GM19025 (cell line): ENCODE measurements at regions not wholly inside any gene's neighbourhood (a gene's known extent, or its start where the extent isn't known, plus 50 kb on each side); places are given as distances from the start of the nearest gene placed in this dataset.

Experiments used
- ATAC-seq: cut with Tn5 transposase; IDR thresholded peaks from one replicate; pipeline ENCODE4 v1.9.1; 2021; ENCODE audit warnings: mild to moderate bottlenecking, low read depth, moderate library complexity; ENCODE audit not compliant: unreplicated experiment

- no peak for ATAC-seq
Measured at GRCh38 chr6:143621876-143622605, 55.7 kb upstream of the PHACTR2 start.

GRCh38 chr6:143621159-143621873 is 56.4 kb upstream of the PHACTR2 start:
- no peak for ATAC-seq

GRCh38 chr6:143620447-143620846 is 57.3 kb upstream of the PHACTR2 start:
- ATAC-seq = no peak

GRCh38 chr6:143619824-143620401 is 57.9 kb upstream of the PHACTR2 start:
- ATAC-seq = no peak

GRCh38 chr6:143616741-143617140 is 61.0 kb upstream of the PHACTR2 start:
- ATAC-seq = no peak

GRCh38 chr6:143615785-143616184 is 62.0 kb upstream of the PHACTR2 start:
- no peak for ATAC-seq

GRCh38 chr6:143614235-143614634 is 63.5 kb upstream of the PHACTR2 start:
- no peak for ATAC-seq

GRCh38 chr6:143613749-143614148 is 64.0 kb upstream of the PHACTR2 start:
- no peak for ATAC-seq

- no peak for ATAC-seq
Measured at GRCh38 chr6:143612186-143612585, 65.6 kb upstream of the PHACTR2 start.

- ATAC-seq = no peak
Measured at GRCh38 chr6:143611580-143611979, 66.2 kb upstream of the PHACTR2 start.

- no peak for ATAC-seq
Measured at GRCh38 chr6:143609972-143610371, 67.8 kb upstream of the PHACTR2 start.

GRCh38 chr6:143609501-143609900 is 68.3 kb upstream of the PHACTR2 start:
- ATAC-seq = no peak

GRCh38 chr6:143608906-143609305 is 68.9 kb upstream of the PHACTR2 start:
- ATAC-seq = no peak

GRCh38 chr6:143607974-143608373 is 69.8 kb upstream of the PHACTR2 start:
- ATAC-seq = no peak

- ATAC-seq = no peak
Measured at GRCh38 chr6:143607168-143607567, 70.6 kb upstream of the PHACTR2 start.

- ATAC-seq = no peak
Measured at GRCh38 chr6:143605906-143606521, 71.8 kb upstream of the PHACTR2 start.

- no peak for ATAC-seq
Measured at GRCh38 chr6:143603455-143603854, 74.3 kb upstream of the PHACTR2 start.

GRCh38 chr6:143601504-143601903 is 76.3 kb upstream of the PHACTR2 start:
- ATAC-seq = no peak

- ATAC-seq = no peak
Measured at GRCh38 chr6:143600821-143601220, 76.9 kb upstream of the PHACTR2 start.

GRCh38 chr6:143598466-143599080 is 79.2 kb upstream of the PHACTR2 start:
- no peak for ATAC-seq

GRCh38 chr6:143596866-143597265 is 80.9 kb upstream of the PHACTR2 start:
- no peak for ATAC-seq
